WI38 (cell line): ENCODE measurements at regions not wholly inside any gene's neighbourhood (a gene's known extent, or its start where the extent isn't known, plus 50 kb on each side); places are given as distances from the start of the nearest gene placed in this dataset.
A peak's percentile ranks its signal among the peaks of the same experiment; 100 is the strongest.

Source experiments
- H3K4me3 ChIP-seq: 2 replicates; pipeline ENCODE4 v1.5.1; 2011; ENCODE audit warnings: low read depth, mild to moderate bottlenecking, control low read depth, low read length
- TF ChIP-seq, protein P1 (sequence below): IDR thresholded peaks from 2 replicates; pipeline ENCODE4 v1.5.1; 2012; ENCODE audit warnings: low read depth, mild to moderate bottlenecking, control low read depth, low read length

- no peak overlapping the region for H3K4me3 ChIP-seq
Measured at GRCh38 chr5:8184455-8185063, 315.6 kb downstream of the MTRR start.

GRCh38 chr5:8185852-8186251, 316.9 kb downstream of the MTRR start:
- no peak overlapping the region for H3K4me3 ChIP-seq
- TF ChIP-seq, protein P1, sequence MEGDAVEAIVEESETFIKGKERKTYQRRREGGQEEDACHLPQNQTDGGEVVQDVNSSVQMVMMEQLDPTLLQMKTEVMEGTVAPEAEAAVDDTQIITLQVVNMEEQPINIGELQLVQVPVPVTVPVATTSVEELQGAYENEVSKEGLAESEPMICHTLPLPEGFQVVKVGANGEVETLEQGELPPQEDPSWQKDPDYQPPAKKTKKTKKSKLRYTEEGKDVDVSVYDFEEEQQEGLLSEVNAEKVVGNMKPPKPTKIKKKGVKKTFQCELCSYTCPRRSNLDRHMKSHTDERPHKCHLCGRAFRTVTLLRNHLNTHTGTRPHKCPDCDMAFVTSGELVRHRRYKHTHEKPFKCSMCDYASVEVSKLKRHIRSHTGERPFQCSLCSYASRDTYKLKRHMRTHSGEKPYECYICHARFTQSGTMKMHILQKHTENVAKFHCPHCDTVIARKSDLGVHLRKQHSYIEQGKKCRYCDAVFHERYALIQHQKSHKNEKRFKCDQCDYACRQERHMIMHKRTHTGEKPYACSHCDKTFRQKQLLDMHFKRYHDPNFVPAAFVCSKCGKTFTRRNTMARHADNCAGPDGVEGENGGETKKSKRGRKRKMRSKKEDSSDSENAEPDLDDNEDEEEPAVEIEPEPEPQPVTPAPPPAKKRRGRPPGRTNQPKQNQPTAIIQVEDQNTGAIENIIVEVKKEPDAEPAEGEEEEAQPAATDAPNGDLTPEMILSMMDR, result no peak

More at GRCh38 chr5:8184455-8185063, 315.6 kb downstream of the MTRR start:
- TF ChIP-seq, protein P1, result peak; percentile 76

DNA sequence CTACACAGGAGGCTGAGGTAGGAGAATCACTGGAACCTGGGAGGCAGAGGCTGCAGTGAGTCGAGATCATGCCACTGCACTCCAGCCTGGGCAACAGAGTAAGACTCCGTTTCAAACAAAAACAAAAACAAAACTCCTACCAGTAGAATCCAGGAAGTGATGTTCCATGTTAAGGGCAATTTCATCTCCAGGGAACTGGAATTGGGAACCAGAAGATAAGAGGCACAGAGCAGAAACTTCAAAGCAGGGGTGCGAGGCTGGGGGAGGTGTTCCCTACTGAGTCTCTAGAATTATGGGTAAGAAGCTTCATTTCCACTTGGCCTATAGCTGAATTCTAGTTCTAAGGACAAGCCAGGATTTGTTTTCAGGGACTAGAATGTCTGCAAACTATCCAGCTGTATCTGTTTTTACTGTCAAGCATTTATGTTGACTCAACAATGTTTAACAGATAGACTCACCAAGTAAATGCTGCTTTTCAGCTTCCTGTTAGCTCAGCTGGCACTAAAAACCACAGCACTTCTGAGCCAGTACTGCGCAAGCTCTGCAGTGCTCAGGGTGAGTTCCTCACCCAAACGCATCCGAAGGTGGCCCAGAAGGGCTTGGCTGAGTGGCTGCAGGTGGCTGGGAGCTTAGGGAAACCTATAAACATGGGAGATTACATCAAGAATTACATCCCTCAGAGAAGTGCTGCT, 320.1 kb downstream of the MTRR start:
- TF ChIP-seq, protein P1, result no peak
- no peak overlapping the region for H3K4me3 ChIP-seq

GRCh38 chr5:8192840-8193239, 323.9 kb downstream of the MTRR start:
- TF ChIP-seq, protein P1, result no peak
- H3K4me3 ChIP-seq, result no peak overlapping the region

DNA sequence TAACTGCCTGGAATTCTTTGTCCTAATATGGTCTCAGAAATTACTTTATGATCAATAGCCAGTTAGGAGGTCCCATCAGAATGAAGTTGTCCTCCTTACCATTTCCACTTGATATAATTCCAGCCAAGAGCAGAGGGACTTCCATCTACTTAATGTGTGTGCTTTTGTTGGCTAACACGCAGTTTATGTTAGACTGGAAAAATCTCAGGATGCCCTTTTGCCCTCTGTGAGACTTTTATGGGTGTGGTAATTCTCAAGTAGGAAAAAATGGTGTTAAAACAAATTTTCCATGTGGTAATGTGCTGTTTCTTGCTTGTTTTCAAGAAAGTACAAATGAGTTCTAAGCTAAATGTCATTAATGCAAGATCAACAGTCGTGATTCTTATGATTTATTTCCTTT, 327.1 kb downstream of the MTRR start:
- TF ChIP-seq, protein P1, result no peak
- no peak overlapping the region for H3K4me3 ChIP-seq

GRCh38 chr5:8208307-8208706, 339.4 kb downstream of the MTRR start:
- H3K4me3 ChIP-seq, result no peak overlapping the region
- TF ChIP-seq, protein P1, result no peak

DNA sequence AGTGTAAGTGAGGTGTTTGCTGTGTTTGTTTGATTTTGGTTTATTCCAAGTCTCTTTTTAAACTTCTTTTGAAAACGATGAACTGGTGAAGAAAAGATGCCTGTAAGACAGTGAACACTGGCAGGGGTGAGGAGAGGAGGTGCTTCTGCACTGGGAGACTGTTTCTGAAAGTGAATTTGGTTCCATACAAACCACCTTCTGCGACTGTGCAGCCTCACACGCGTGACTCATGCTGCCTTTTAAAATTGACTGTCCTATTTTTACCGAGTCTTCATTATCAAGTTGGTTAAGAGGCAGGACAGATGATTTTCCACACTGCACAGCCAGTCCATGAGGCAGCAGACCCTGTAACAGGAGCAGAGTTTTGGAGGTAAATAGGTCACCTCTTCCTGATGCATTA, 340.6 kb downstream of the MTRR start:
- TF ChIP-seq, protein P1, result no peak
- H3K4me3 ChIP-seq, result no peak overlapping the region
